Suppressor macrophage (primary cell): ENCODE measurements at regions not wholly inside any gene's neighbourhood (a gene's known extent, or its start where the extent isn't known, plus 50 kb on each side); places are given as distances from the start of the nearest gene placed in this dataset.

Experiments
- DNase-seq, 4 experiments: peaks; one replicate each; pipeline ENCODE4 v3.0.0-alpha.2; 2020 to 2022

- no peak for DNase-seq
Observed at GRCh38 chr11:101401245-101401644, 182.6 kb downstream of the TRPC6 start.

GRCh38 chr11:101397979-101398378 is 185.8 kb downstream of the TRPC6 start:
- DNase-seq = no peak

- DNase-seq = no peak
Observed at GRCh38 chr11:101390539-101390938, 193.3 kb downstream of the TRPC6 start.

GRCh38 chr11:101369835-101370234 is 214.0 kb downstream of the TRPC6 start:
- no peak for DNase-seq

- DNase-seq = no peak
Observed at GRCh38 chr11:101363706-101364275, 220.0 kb downstream of the TRPC6 start.

GRCh38 chr11:101362643-101363042 is 221.2 kb downstream of the TRPC6 start:
- no peak for DNase-seq

GRCh38 chr11:101357771-101358170 is 226.0 kb downstream of the TRPC6 start:
- no peak for DNase-seq

- no peak for DNase-seq
Observed at GRCh38 chr11:101354801-101355200, 225.2 kb upstream of the PGR start.

- DNase-seq = no peak
Observed at GRCh38 chr11:101348786-101349185, 219.2 kb upstream of the PGR start.

GRCh38 chr11:101346591-101346990 is 217.0 kb upstream of the PGR start:
- no peak for DNase-seq

- DNase-seq = no peak
Observed at GRCh38 chr11:101345891-101346290, 216.3 kb upstream of the PGR start.

GRCh38 chr11:101342307-101342706 is 212.7 kb upstream of the PGR start:
- DNase-seq = no peak

- DNase-seq = no peak
Observed at GRCh38 chr11:101341578-101341977, 212.0 kb upstream of the PGR start.

- no peak for DNase-seq
Observed at GRCh38 chr11:101336858-101337257, 207.2 kb upstream of the PGR start.

GRCh38 chr11:101336155-101336554 is 206.5 kb upstream of the PGR start:
- DNase-seq = no peak

GRCh38 chr11:101334581-101334980 is 205.0 kb upstream of the PGR start:
- no peak for DNase-seq

- no peak for DNase-seq
Observed at GRCh38 chr11:101331411-101331810, 201.8 kb upstream of the PGR start.

GRCh38 chr11:101327908-101328307 is 198.3 kb upstream of the PGR start:
- peak in 2 of 4 experiments; percentile 1 to 4 for DNase-seq

- no peak for DNase-seq
Observed at GRCh38 chr11:101326141-101326540, 196.5 kb upstream of the PGR start.

GRCh38 chr11:101323997-101324396 is 194.4 kb upstream of the PGR start:
- no peak for DNase-seq

- no peak for DNase-seq
Observed at GRCh38 chr11:101321222-101321621, 191.6 kb upstream of the PGR start.

GRCh38 chr11:101306721-101307120 is 177.1 kb upstream of the PGR start:
- DNase-seq = no peak

- DNase-seq = no peak
Observed at GRCh38 chr11:101305496-101305895, 175.9 kb upstream of the PGR start.

GRCh38 chr11:101299210-101299609 is 169.6 kb upstream of the PGR start:
- DNase-seq = no peak

- no peak for DNase-seq
Observed at GRCh38 chr11:101296896-101297295, 167.3 kb upstream of the PGR start.
